Omental fat pad (tissue), 3 donors: ENCODE measurements at regions not wholly inside any gene's neighbourhood (a gene's known extent, or its start where the extent isn't known, plus 50 kb on each side); places are given as distances from the start of the nearest gene placed in this dataset.

Source experiments
- ATAC-seq: fragments of 150-250 bp; one replicate; pipeline ENCODE4 v1.9.1; 2016; ENCODE audit warnings: mild to moderate bottlenecking, moderate library complexity; ENCODE audit not compliant: low FRiP score
- DNase-seq: peaks from one replicate; pipeline ENCODE4 v3.0.0-alpha.2; 2019; ENCODE audit warnings: low spot score
- CTCF ChIP-seq, 3 donors: fragments of 450-650 bp; IDR thresholded peaks; one replicate each; pipeline ENCODE4 v1.5.1; 2016 to 2017; ENCODE audit warnings: antibody characterized with exemption in 3 of 3, mild to moderate bottlenecking in 3 of 3, moderate library complexity in 2 of 3

GRCh38 chr6:135586388-135586787 is 88.8 kb upstream of the AHI1 start:
- ATAC-seq (no peak), DNase-seq (no peak)
- TF ChIP-seq CTCF (IDR thresholded peaks at IDR 0.05): no peak

DNA sequence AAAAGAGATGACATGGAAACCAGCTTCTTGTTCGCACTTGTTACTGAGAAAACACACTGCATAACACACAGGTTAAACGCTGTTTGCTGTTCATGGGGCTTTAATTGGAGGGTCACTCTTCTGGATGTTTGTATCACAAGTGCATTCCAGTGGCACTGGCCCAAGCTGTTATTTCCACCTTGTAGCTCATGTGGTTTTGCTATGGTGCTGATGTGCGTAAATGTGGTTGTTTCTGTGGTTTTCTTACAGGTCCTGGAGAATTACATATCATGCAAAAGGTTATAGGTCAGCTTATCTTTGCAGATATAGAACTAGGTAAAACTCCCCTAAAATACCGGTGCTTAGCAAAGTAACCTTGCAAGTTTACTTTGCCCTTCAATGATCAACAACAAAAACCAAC is 89.3 kb upstream of the AHI1 start:
- no peak for DNase-seq

GRCh38 chr6:135592276-135592675 is 94.7 kb upstream of the AHI1 start:
- no peak for ATAC-seq

More for the DNA sequence above, 89.3 kb upstream of the AHI1 start:
- TF ChIP-seq CTCF (IDR thresholded peaks at IDR 0.05): no peak
- no peak for ATAC-seq

GRCh38 chr6:135594000-135594399 is 96.5 kb upstream of the AHI1 start:
- no peak for TF ChIP-seq CTCF (IDR thresholded peaks at IDR 0.05)
- no peak for DNase-seq
- no peak for ATAC-seq

More at GRCh38 chr6:135592276-135592675, 94.7 kb upstream of the AHI1 start:
- no peak for DNase-seq
- no peak for TF ChIP-seq CTCF (IDR thresholded peaks at IDR 0.05)

DNA sequence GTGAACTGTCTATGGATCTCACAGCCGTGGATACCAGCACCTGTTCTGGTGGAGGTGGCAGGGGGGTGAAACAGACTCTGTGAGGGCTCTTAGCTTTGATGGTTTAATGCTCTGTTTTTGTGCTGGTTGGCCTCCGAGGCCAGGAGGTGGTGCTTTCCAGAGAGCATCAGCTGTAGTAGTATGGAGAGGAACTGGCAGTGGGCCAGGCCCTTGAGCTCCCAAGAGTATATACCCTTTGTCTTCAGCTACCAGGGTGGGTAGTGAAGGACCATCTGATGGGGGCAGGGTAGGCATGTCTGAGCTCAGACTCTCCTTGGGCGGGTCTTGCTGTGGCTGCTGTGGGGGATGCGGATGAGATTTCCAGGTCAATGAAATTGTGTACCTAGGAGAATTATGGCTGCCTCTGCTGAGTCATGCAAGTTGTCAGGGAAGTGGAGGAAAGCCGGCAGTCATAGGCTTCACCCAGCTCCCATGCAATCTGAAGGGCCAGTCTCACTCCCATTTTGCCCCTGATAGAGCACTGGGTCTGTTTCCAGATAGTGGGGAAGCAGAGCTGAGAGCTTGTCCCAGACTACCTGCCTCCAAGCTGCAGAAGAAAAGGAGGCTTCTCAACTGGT is 102.7 kb upstream of the AHI1 start:
- ATAC-seq: no peak
- TF ChIP-seq CTCF (IDR thresholded peaks at IDR 0.05): no peak
- no peak for DNase-seq

GRCh38 chr6:135600931-135601330 is 103.4 kb upstream of the AHI1 start:
- DNase-seq: no peak
- no peak for ATAC-seq
- TF ChIP-seq CTCF (IDR thresholded peaks at IDR 0.05): no peak

DNA sequence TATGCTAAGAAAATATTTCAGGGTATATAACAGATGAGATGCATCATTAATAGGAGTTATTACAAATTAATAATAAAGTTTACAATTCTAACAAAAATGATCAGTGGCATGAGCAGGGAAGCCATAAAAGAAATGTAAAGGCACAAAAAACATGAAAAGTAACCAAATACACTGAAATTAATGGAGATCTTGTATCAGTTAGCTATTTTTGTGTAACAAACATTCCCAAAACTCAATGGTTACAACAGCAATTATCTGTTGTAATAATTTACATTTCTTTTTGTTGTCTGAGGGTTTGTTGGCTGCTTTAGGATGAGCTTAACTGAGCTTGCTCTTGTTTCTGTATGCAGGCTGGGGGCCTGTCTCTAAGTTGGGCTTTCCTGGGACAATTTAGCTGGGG is 104.3 kb upstream of the AHI1 start:
- DNase-seq (no peak), ATAC-seq (no peak)
- TF ChIP-seq CTCF (IDR thresholded peaks at IDR 0.05): no peak
